H1 (cell line): ENCODE measurements at regions not wholly inside any gene's neighbourhood (a gene's known extent, or its start where the extent isn't known, plus 50 kb on each side); places are given as distances from the start of the nearest gene placed in this dataset.
"Not testable (repeated sequence)": the region's sequence is repeated elsewhere in the genome, so short reads cannot be mapped to it uniquely, and the experiment has no call there.

ENCODE experiments used
- CTCF ChIA-PET: fragments of 300-600 bp; sonication (Branson Sonifier 250); formaldehyde crosslinking; loops from one replicate; lab custom pipeline; 2021; ENCODE audit not compliant: partially characterized antibody; lab: Charles Lee
- POLR2A ChIA-PET: fragments of 300-600 bp; sonication (Branson Sonifier 250); formaldehyde crosslinking; loops from one replicate; lab custom pipeline; 2021; ENCODE audit warnings: inconsistent platforms; ENCODE audit not compliant: partially characterized antibody; lab: Charles Lee
- DNase-seq, 2 experiments: peaks; one replicate each; pipeline versions ENCODE4 v3.0.0 to v3.0.0-alpha.2; 2010 to 2022; ENCODE audit warnings: low spot score in 2 of 2, low read depth in 1 of 2, mixed read lengths in 1 of 2
- FAIRE-seq: peaks from 2 replicates; lab custom pipeline; 2011; peaks lifted over from hg19 to GRCh38; lab: Jason Lieb, UNC
- H2AFZ ChIP-seq: 2 replicates; pipeline ENCODE4 v1.8.1; 2012; ENCODE audit warnings: low read length, inconsistent platforms
- H2AK5ac ChIP-seq: 2 replicates; pipeline ENCODE4 v1.6.1; 2013; ENCODE audit warnings: low read depth, low read length
- H2BK120ac ChIP-seq: replicated peaks from 2 replicates; pipeline ENCODE3; 2013; ENCODE audit warnings: low read depth, low read length, inconsistent platforms
- H2BK12ac ChIP-seq: 2 replicates; pipeline ENCODE4 v1.6.1; 2013; ENCODE audit warnings: low read depth, low read length
- H2BK15ac ChIP-seq: 2 replicates; pipeline ENCODE4 v1.6.1; 2013; ENCODE audit warnings: low read length
- H2BK20ac ChIP-seq: 2 replicates; pipeline ENCODE4 v1.6.1; 2013; ENCODE audit warnings: low read length
- H2BK5ac ChIP-seq: 2 replicates; pipeline ENCODE4 v1.6.1; 2013; ENCODE audit warnings: low read depth, low read length
- H3K14ac ChIP-seq: 2 replicates; pipeline ENCODE4 v1.6.1; 2013; ENCODE audit warnings: inconsistent platforms; ENCODE audit not compliant: insufficient read length
- H3K18ac ChIP-seq: 2 replicates; pipeline ENCODE4 v1.6.1; 2013; ENCODE audit warnings: low read length; ENCODE audit errors: extremely low read depth
- H3K23ac ChIP-seq: 2 replicates; pipeline ENCODE4 v1.6.1; 2013; ENCODE audit warnings: inconsistent platforms; ENCODE audit not compliant: insufficient read length
- H3K23me2 ChIP-seq: 2 replicates; pipeline ENCODE4 v1.6.1; 2013; ENCODE audit warnings: low read depth, low read length
- H3K27ac ChIP-seq: 2 replicates; pipeline ENCODE4 v1.6.1; 2011; ENCODE audit warnings: low read depth, low read length, inconsistent platforms
- H3K27me3 ChIP-seq, 4 experiments: replicated peaks in 1 of 4; 1 replicate in 1 of 4; 2 replicates in 3 of 4; pipeline versions ENCODE4 v1.6.1 to v1.8.1; 2011 to 2013; ENCODE audit warnings: low read length in 3 of 4, mild to moderate bottlenecking in 3 of 4, inconsistent platforms in 2 of 4, mixed read lengths in 2 of 4, moderate library complexity in 1 of 4; ENCODE audit not compliant: control insufficient read depth in 3 of 4, insufficient read depth in 3 of 4; ENCODE audit errors: extremely low read depth in 1 of 4
- H3K36me3 ChIP-seq, 4 experiments: 2 replicates each; pipeline versions ENCODE4 v1.6.1 to v1.8.1; 2011 to 2013; ENCODE audit warnings: mild to moderate bottlenecking in 4 of 4, low read length in 3 of 4, moderate library complexity in 2 of 4, control low read depth in 1 of 4, inconsistent platforms in 1 of 4; ENCODE audit not compliant: insufficient read depth in 4 of 4, control insufficient read depth in 2 of 4
- H3K4ac ChIP-seq: replicated peaks from 2 replicates; pipeline ENCODE3; 2013; ENCODE audit warnings: low read length, low read depth, mixed read lengths, inconsistent platforms; ENCODE audit not compliant: insufficient read length
- H3K4me1 ChIP-seq, 4 experiments: replicated peaks in 1 of 4; 1 replicate in 1 of 4; 2 replicates in 3 of 4; pipeline versions ENCODE4 v1.6.1 to v1.8.1; 2011 to 2013; ENCODE audit warnings: low read length in 3 of 4, inconsistent platforms in 2 of 4, mixed read lengths in 1 of 4; ENCODE audit not compliant: insufficient read depth in 4 of 4, control insufficient read depth in 3 of 4
- H3K4me2 ChIP-seq, 2 experiments: 2 replicates each; pipeline versions ENCODE4 v1.6.1 to v1.8.1; 2011 to 2013; ENCODE audit warnings: low read depth in 2 of 2, low read length in 2 of 2, control low read depth in 1 of 2, inconsistent platforms in 1 of 2, mild to moderate bottlenecking in 1 of 2; ENCODE audit not compliant: insufficient read depth in 1 of 2
- H3K4me3 ChIP-seq, 4 experiments: fragments of 200-600, 300-600 bp in 1 of 4; sonication (generic), shearing (Covaris generic), sonication (Bioruptor Twin) in 1 of 4; 2 replicates each; pipeline versions ENCODE4 v1.5.1 to v1.8.1; 2011 to 2016; ENCODE audit warnings: low read length in 4 of 4, low read depth in 3 of 4, control low read depth in 2 of 4, inconsistent platforms in 2 of 4, mild to moderate bottlenecking in 2 of 4, mixed read lengths in 1 of 4, moderate library complexity in 1 of 4; ENCODE audit not compliant: insufficient read depth in 2 of 4; ENCODE audit errors: extremely low read depth in 1 of 4
- H3K56ac ChIP-seq: replicated peaks from 2 replicates; pipeline ENCODE3; 2013; ENCODE audit warnings: low read depth, mild to moderate bottlenecking, mixed read lengths, low read length, inconsistent platforms; ENCODE audit not compliant: insufficient read length
- H3K79me1 ChIP-seq: 2 replicates; pipeline ENCODE4 v1.6.1; 2013; ENCODE audit warnings: low read depth, low read length, control low read depth
- H3K79me2 ChIP-seq, 2 experiments: 2 replicates each; pipeline versions ENCODE4 v1.6.1 to v1.8.1; 2012 to 2013; ENCODE audit warnings: low read length in 2 of 2, mild to moderate bottlenecking in 2 of 2, inconsistent platforms in 1 of 2; ENCODE audit not compliant: insufficient read depth in 2 of 2, control insufficient read depth in 1 of 2
- H3K9ac ChIP-seq, 4 experiments: replicated peaks in 1 of 4; 1 replicate in 1 of 4; 2 replicates in 3 of 4; pipeline versions ENCODE4 v1.6.1 to v1.8.1; 2011 to 2013; ENCODE audit warnings: low read depth in 3 of 4, low read length in 3 of 4, control low read depth in 2 of 4, mild to moderate bottlenecking in 2 of 4, moderate library complexity in 2 of 4, inconsistent platforms in 1 of 4; ENCODE audit errors: extremely low read depth in 1 of 4
- H3K9me3 ChIP-seq, 2 experiments: 2 replicates each; pipeline versions ENCODE4 v1.6.1 to v1.8.1; 2012 to 2013; ENCODE audit warnings: mild to moderate bottlenecking in 2 of 2, moderate library complexity in 2 of 2, control low read depth in 1 of 2, inconsistent platforms in 1 of 2, low read depth in 1 of 2, low read length in 1 of 2, mixed read lengths in 1 of 2; ENCODE audit not compliant: insufficient read depth in 2 of 2
- H4K20me1 ChIP-seq, 2 experiments: replicated peaks in 1 of 2; 2 replicates each; pipeline versions ENCODE3 to v1.8.1; 2011 to 2013; ENCODE audit warnings: inconsistent platforms in 2 of 2, low read length in 2 of 2, mild to moderate bottlenecking in 1 of 2; ENCODE audit not compliant: insufficient read depth in 2 of 2, control insufficient read depth in 1 of 2
- H4K5ac ChIP-seq: 2 replicates; pipeline ENCODE4 v1.6.1; 2013; ENCODE audit warnings: low read length, low read depth, mixed read lengths, inconsistent platforms; ENCODE audit not compliant: insufficient read length
- H4K8ac ChIP-seq: 2 replicates; pipeline ENCODE4 v1.8.0; 2013; ENCODE audit warnings: mild to moderate bottlenecking, moderate library complexity, low read length, inconsistent platforms; ENCODE audit not compliant: insufficient read depth; ENCODE audit errors: extremely low read depth
- H4K91ac ChIP-seq: replicated peaks from 2 replicates; pipeline ENCODE3; 2013; ENCODE audit warnings: low read length, mixed read lengths, inconsistent platforms; ENCODE audit not compliant: insufficient read length
- WGBS, 2 experiments: shearing (Covaris generic) in 1 of 2; methylation state at CpG; one replicate each; pipeline versions ENCODE4 v1.1.6 to v1.1.7; 2013 to 2015; ENCODE audit warnings: low lambda C conversion rate in 2 of 2, mixed read lengths in 2 of 2, inconsistent platforms in 1 of 2, low coverage in 1 of 2, missing lambda C conversion rate in 1 of 2; ENCODE audit not compliant: insufficient replicate concordance in 2 of 2, insufficient coverage in 1 of 2, insufficient read length in 1 of 2; ENCODE audit errors: extremely low coverage in 1 of 2, missing lambda C conversion rate in 1 of 2; 5-methylcytosine and 5-hydroxymethylcytosine counted together

DNA sequence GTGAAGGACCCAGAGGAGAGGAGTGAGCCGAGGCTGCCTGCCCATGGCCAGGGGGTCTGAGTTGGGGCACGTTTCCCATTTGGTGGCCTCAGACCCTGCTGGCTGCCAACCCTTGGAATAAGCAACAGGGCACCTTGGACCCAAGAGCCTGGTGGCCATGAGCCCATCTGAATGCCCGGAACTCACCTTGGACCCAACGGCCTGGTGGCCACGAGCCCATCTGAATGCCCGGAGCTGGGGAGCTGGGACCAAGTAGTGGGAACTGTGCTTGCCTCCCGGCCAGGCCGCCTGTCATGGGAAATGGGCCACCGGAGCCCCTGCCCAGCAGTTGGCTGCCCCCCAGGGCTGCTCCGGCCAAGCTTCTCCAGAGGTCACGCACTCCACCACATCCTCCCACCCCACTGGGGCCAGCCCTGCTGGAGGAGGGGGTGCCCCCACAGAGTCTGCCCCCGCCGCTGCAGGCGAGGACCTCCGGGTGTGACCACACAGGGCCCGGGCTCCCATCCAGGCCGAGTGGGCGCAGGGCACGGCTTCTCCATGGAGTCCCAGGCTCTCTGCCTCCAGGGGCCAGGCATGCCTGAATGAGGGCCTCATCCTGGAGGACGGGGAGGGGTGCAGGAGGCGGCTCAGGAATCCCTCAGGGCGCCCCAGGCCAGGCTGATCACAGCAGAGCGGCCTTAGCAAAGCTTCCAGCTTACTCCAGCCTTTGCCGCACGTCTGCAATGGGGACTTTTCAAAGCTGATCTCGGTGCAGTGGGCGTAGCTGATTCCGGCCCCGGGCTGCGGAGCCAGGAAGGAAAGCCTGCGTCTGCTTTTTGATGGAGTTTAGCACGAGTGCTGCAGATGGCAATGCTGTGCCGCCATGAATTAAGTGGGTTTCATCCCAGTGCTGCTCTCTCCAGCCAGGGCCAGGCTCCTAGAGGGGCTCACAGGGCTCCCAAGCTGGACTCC, 146.3 kb downstream of the LAT start:
- FAIRE-seq, H4K5ac ChIP-seq, H3K9ac ChIP-seq, DNase-seq, H3K4me1 ChIP-seq, H2AFZ ChIP-seq, H2BK5ac ChIP-seq, H3K4me2 ChIP-seq, H3K79me2 ChIP-seq, H3K4me3 ChIP-seq, H3K23me2 ChIP-seq, H2AK5ac ChIP-seq, H3K4ac ChIP-seq, H3K9me3 ChIP-seq, H3K18ac ChIP-seq, H2BK20ac ChIP-seq, H3K56ac ChIP-seq, H2BK120ac ChIP-seq, H4K91ac ChIP-seq, H3K36me3 ChIP-seq, H4K8ac ChIP-seq, H3K14ac ChIP-seq, H3K27ac ChIP-seq, H4K20me1 ChIP-seq, H2BK12ac ChIP-seq, H2BK15ac ChIP-seq, POLR2A ChIA-PET, H3K23ac ChIP-seq, H3K79me1 ChIP-seq: not testable (repeated sequence)
- CTCF ChIA-PET, result interaction anchor here (0.6 kb wide), 1 partner anchor 233 kb away, joined by 3 read pairs; no protein-coding TSS in a partner anchor
- H3K27me3 ChIP-seq, result peaks cover 1 to 17% (median 12%) of the 10 kb centered on the region in 4 experiments
- 85% methylated on average over 25 of the region's 33 CpGs; no CpG with 5 or more reads in 1 of the 2 experiments for WGBS, 2 experiments
